Testis (tissue), 2 donors: ENCODE measurements at regions not wholly inside any gene's neighbourhood (a gene's known extent, or its start where the extent isn't known, plus 50 kb on each side); places are given as distances from the start of the nearest gene placed in this dataset.

Source experiments
- DNase-seq: peaks from one replicate; pipeline ENCODE4 v3.0.0-alpha.2; 2019
- H3K27ac ChIP-seq, 2 donors: fragments of 200-600 bp; sonication (generic); one replicate each; pipeline ENCODE4 v1.5.1; 2019
- H3K27me3 ChIP-seq: fragments of 200-600 bp; sonication (generic); one replicate; pipeline ENCODE4 v1.5.1; 2019
- H3K36me3 ChIP-seq: fragments of 200-600 bp; sonication (generic); one replicate; pipeline ENCODE4 v1.5.1; 2017; ENCODE audit warnings: low read depth; ENCODE audit errors: missing control alignments
- H3K4me1 ChIP-seq: fragments of 200-600 bp; sonication (generic); one replicate; pipeline ENCODE4 v1.5.1; 2019
- H3K4me3 ChIP-seq, 2 donors: fragments of 200-600 bp; sonication (generic); one replicate each; pipeline ENCODE4 v1.5.1; 2017 to 2019
- H3K9me3 ChIP-seq: fragments of 200-600 bp; sonication (generic); one replicate; pipeline ENCODE4 v1.5.1; 2017
- CTCF ChIP-seq, 3 experiments: fragments of 450-650 bp in 2 of 3; fragments of 200-600 bp in 1 of 3; sonication (generic) in 1 of 3; IDR thresholded peaks; one replicate each; pipeline ENCODE4 v1.5.1; 2016 to 2019; ENCODE audit warnings: antibody characterized with exemption in 3 of 3, mild to moderate bottlenecking in 2 of 3, moderate library complexity in 1 of 3
- POLR2A ChIP-seq: fragments of 450-650 bp; IDR thresholded peaks from one replicate; pipeline ENCODE4 v1.6.1; 2017; ENCODE audit warnings: antibody characterized with exemption, mild to moderate bottlenecking, moderate library complexity
- WGBS, 2 donors: methylation state at CpG; one replicate each; pipeline ENCODE4 v1.1.5; 2018; 5-methylcytosine and 5-hydroxymethylcytosine counted together
- intact Hi-C: fragments of 100-400 bp; cut with DNase I; formaldehyde crosslinking; loops from one replicate; pipeline ENCODE4 v1.15.1; 2023; ENCODE audit warnings: low total_unique reads

GRCh38 chr3:103365467-103365866 lies 930.7 kb downstream of the ZPLD1 start:
- TF ChIP-seq CTCF (IDR thresholded peaks at IDR 0.05), result no peak
- TF ChIP-seq POLR2A, result no peak
- no peak overlapping the region for H3K27ac ChIP-seq
- WGBS, 2 donors, result 78 to 82% methylated on average over 1 of the region's 1 CpG
- no peak for DNase-seq
- H3K27me3 ChIP-seq, result no peaks in the 10 kb centered on the region
- intact Hi-C loops, result no loop called here
- no peaks in the 10 kb centered on the region for H3K4me1 ChIP-seq
- no peaks in the 10 kb centered on the region for H3K9me3 ChIP-seq
- H3K36me3 ChIP-seq, result no peaks in the 10 kb centered on the region
- H3K4me3 ChIP-seq, result no peak overlapping the region

- H3K27me3 ChIP-seq, result no peaks in the 10 kb centered on the region
- no peak for DNase-seq
- WGBS, 2 donors, result 89 to 90% methylated on average over 3 of the region's 3 CpGs
- intact Hi-C loops, result no loop called here
- H3K4me1 ChIP-seq, result no peaks in the 10 kb centered on the region
- H3K9me3 ChIP-seq, result no peaks in the 10 kb centered on the region
- no peaks in the 10 kb centered on the region for H3K36me3 ChIP-seq
- H3K4me3 ChIP-seq, result no peak overlapping the region
- no peak for TF ChIP-seq POLR2A
- no peak for TF ChIP-seq CTCF (IDR thresholded peaks at IDR 0.05)
- no peak overlapping the region for H3K27ac ChIP-seq
Observed at GRCh38 chr3:103367481-103367880, 932.7 kb downstream of the ZPLD1 start.

GRCh38 chr3:103371411-103371810 lies 936.6 kb downstream of the ZPLD1 start:
- Histone ChIP-seq H3K9me3 (no peaks in the 10 kb centered on the region), H3K27ac (no peak overlapping the region), H3K4me3 (no peak overlapping the region), H3K27me3 (no peaks in the 10 kb centered on the region), H3K4me1 (no peaks in the 10 kb centered on the region), H3K36me3 (no peaks in the 10 kb centered on the region)
- DNase-seq, result no peak
- WGBS, 2 donors, result 39 to 53% methylated on average over 1 of the region's 1 CpG
- intact Hi-C loops, result no loop called here
- TF ChIP-seq CTCF (IDR thresholded peaks at IDR 0.05), result no peak
- no peak for TF ChIP-seq POLR2A

GRCh38 chr3:103372031-103372430 lies 937.2 kb downstream of the ZPLD1 start:
- Histone ChIP-seq H3K27me3 (no peaks in the 10 kb centered on the region), H3K4me1 (no peaks in the 10 kb centered on the region), H3K4me3 (no peak overlapping the region), H3K27ac (no peak overlapping the region), H3K36me3 (no peaks in the 10 kb centered on the region), H3K9me3 (no peaks in the 10 kb centered on the region)
- DNase-seq, result no peak
- 84% methylated on average over 3 of the region's 3 CpGs for WGBS, 2 donors
- no peak for TF ChIP-seq POLR2A
- no peak for TF ChIP-seq CTCF (IDR thresholded peaks at IDR 0.05)
- intact Hi-C loops, result no loop called here

- intact Hi-C loops, result no loop called here
- DNase-seq, result no peak
- no peaks in the 10 kb centered on the region for H3K36me3 ChIP-seq
- no peaks in the 10 kb centered on the region for H3K9me3 ChIP-seq
- H3K4me1 ChIP-seq, result no peaks in the 10 kb centered on the region
- no peak overlapping the region for H3K4me3 ChIP-seq
- H3K27ac ChIP-seq, result no peak overlapping the region
- no peaks in the 10 kb centered on the region for H3K27me3 ChIP-seq
- TF ChIP-seq POLR2A (no peak), CTCF (IDR thresholded peaks at IDR 0.05) (no peak)
Observed at GRCh38 chr3:103380391-103380790, 945.6 kb downstream of the ZPLD1 start.
